Panc1 (cell line): ENCODE measurements at regions not wholly inside any gene's neighbourhood (a gene's known extent, or its start where the extent isn't known, plus 50 kb on each side); places are given as distances from the start of the nearest gene placed in this dataset.

ENCODE experiments used
- ATAC-seq: fragments of 200-7000 bp; cut with Tn5 transposase; 2 replicates; pipeline ENCODE4 v1.9.1; 2020; ENCODE audit warnings: mild to moderate bottlenecking, moderate library complexity
- BruUV-seq: library from RNA; stranded (reverse); fragments of 400-500 nt; replicated peaks from 2 replicates; lab custom pipeline; 2021; lab: Mats Ljungman, UMichigan
- CTCF ChIA-PET: fragments of 300-600 bp; sonication (Branson Sonifier 250); formaldehyde crosslinking; loops from one replicate; lab custom pipeline; 2022; ENCODE audit warnings: antibody characterized with exemption; lab: Charles Lee
- POLR2A ChIA-PET: fragments of 300-600 bp; sonication (Branson Sonifier 250); formaldehyde crosslinking; loops from one replicate; lab custom pipeline; 2022; ENCODE audit warnings: antibody characterized with exemption; lab: Charles Lee
- DNase-seq: peaks from one replicate; pipeline ENCODE4 v3.0.0-alpha.2; 2010; ENCODE audit warnings: low read depth, low spot score
- H3K27ac ChIP-seq: 2 replicates; pipeline ENCODE4 v1.5.1; 2011; ENCODE audit warnings: mild to moderate bottlenecking, low read length, inconsistent platforms
- H3K27me3 ChIP-seq: fragments of 200-500 bp; sonication (Bioruptor generic); 2 replicates; pipeline ENCODE4 v1.6.0; 2014; ENCODE audit warnings: low read length, inconsistent platforms; ENCODE audit not compliant: control insufficient read depth, insufficient read depth
- H3K36me3 ChIP-seq: fragments of 200-500 bp; sonication (Bioruptor generic); 2 replicates; pipeline ENCODE4 v1.5.1; 2014; ENCODE audit warnings: inconsistent platforms, mild to moderate bottlenecking, low read length, moderate library complexity; ENCODE audit not compliant: control insufficient read depth, insufficient read depth
- H3K4me1 ChIP-seq: 2 replicates; pipeline ENCODE4 v1.5.1; 2011; ENCODE audit warnings: inconsistent platforms, mild to moderate bottlenecking, low read length, moderate library complexity; ENCODE audit not compliant: control insufficient read depth, insufficient read depth
- H3K4me3 ChIP-seq, 2 experiments: 2 replicates each; pipeline ENCODE4 v1.5.1; 2011 to 2012; ENCODE audit warnings: low read depth in 2 of 2, low read length in 2 of 2, mild to moderate bottlenecking in 2 of 2, inconsistent platforms in 1 of 2, moderate library complexity in 1 of 2
- H3K9me3 ChIP-seq: fragments of 200-500 bp; sonication (Bioruptor generic); 2 replicates; pipeline ENCODE4 v1.5.1; 2014; ENCODE audit warnings: low read depth, mild to moderate bottlenecking, inconsistent platforms, low read length, moderate library complexity; ENCODE audit not compliant: control insufficient read depth, insufficient read depth
- CTCF ChIP-seq: fragments of 450-650 bp; IDR thresholded peaks from 2 replicates; pipeline ENCODE4 v1.5.1; 2017; ENCODE audit warnings: mild to moderate bottlenecking
- POLR2AphosphoS5 ChIP-seq: IDR thresholded peaks from 2 replicates; pipeline ENCODE4 v1.6.1; 2012; ENCODE audit warnings: mild to moderate bottlenecking, low read depth, low read length, moderate library complexity
- SIN3A ChIP-seq: IDR thresholded peaks from 2 replicates; pipeline ENCODE4 v1.6.1; 2012; ENCODE audit warnings: low read depth, mild to moderate bottlenecking, low read length, moderate library complexity, borderline replicate concordance; ENCODE audit not compliant: insufficient read depth
- TCF7L2 ChIP-seq: IDR thresholded peaks from 2 replicates; pipeline ENCODE4 v1.6.1; 2011; ENCODE audit warnings: mild to moderate bottlenecking, low read depth, low read length, inconsistent platforms
- in situ Hi-C: cut with HindIII; loops from 2 replicates; pipeline ENCODE4 v1.10.0; 2016; ENCODE audit warnings: low sequenced_read_pairs, low pct_unique_long_range_greater_than_20kb
- intact Hi-C: fragments of 100-400 bp; cut with micrococcal nuclease; formaldehyde crosslinking; loops from one replicate; pipeline ENCODE4 v1.10.0; 2022; ENCODE audit not compliant: unreplicated experiment
- TF ChIP-seq, protein P1 (sequence below), 2 experiments: IDR thresholded peaks; 2 replicates each; pipeline ENCODE4 v1.6.1; 2011 to 2012; ENCODE audit warnings: low read depth in 2 of 2, control low read depth in 1 of 2, low read length in 1 of 2, mild to moderate bottlenecking in 1 of 2, moderate library complexity in 1 of 2; ENCODE audit not compliant: insufficient read depth in 1 of 2

DNA sequence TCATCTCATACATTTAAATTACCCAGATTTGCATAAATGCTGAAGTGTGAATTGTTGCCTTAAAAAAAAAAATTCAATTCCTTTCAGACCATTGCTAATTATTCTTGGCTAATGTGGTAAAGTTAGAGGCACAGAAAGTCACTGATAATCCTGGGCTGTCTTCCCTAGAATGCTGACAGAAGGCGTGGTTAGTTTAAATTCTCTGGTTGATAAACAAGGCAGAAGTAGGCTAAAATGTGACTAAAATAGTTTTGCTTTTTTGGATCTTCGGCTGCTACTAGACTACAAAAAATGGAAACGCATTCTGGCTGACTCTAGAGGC, 193.7 kb downstream of the OTOL1 start:
- TF ChIP-seq SIN3A (no peak), CTCF (no peak), POLR2AphosphoS5 (no peak), TCF7L2 (no peak)
- TF ChIP-seq, protein P1, sequence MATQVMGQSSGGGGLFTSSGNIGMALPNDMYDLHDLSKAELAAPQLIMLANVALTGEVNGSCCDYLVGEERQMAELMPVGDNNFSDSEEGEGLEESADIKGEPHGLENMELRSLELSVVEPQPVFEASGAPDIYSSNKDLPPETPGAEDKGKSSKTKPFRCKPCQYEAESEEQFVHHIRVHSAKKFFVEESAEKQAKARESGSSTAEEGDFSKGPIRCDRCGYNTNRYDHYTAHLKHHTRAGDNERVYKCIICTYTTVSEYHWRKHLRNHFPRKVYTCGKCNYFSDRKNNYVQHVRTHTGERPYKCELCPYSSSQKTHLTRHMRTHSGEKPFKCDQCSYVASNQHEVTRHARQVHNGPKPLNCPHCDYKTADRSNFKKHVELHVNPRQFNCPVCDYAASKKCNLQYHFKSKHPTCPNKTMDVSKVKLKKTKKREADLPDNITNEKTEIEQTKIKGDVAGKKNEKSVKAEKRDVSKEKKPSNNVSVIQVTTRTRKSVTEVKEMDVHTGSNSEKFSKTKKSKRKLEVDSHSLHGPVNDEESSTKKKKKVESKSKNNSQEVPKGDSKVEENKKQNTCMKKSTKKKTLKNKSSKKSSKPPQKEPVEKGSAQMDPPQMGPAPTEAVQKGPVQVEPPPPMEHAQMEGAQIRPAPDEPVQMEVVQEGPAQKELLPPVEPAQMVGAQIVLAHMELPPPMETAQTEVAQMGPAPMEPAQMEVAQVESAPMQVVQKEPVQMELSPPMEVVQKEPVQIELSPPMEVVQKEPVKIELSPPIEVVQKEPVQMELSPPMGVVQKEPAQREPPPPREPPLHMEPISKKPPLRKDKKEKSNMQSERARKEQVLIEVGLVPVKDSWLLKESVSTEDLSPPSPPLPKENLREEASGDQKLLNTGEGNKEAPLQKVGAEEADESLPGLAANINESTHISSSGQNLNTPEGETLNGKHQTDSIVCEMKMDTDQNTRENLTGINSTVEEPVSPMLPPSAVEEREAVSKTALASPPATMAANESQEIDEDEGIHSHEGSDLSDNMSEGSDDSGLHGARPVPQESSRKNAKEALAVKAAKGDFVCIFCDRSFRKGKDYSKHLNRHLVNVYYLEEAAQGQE (IDR thresholded peaks at IDR 0.05; ENCODE audit: insufficient read depth in 1 of 2, low read depth in 2 of 2, low read length in 1 of 2), result no peak
- in situ Hi-C loops, result no loop called here
- ATAC-seq (no peak), DNase-seq (no peak)
- ChIA-PET POLR2A (no interaction called here), CTCF (no interaction called here)
- Histone ChIP-seq H3K4me3 (no peak overlapping the region), H3K9me3 (no peaks in the 10 kb centered on the region), H3K36me3 (no peaks in the 10 kb centered on the region), H3K27ac (no peak overlapping the region), H3K27me3 (no peaks in the 10 kb centered on the region), H3K4me1 (no peaks in the 10 kb centered on the region)
- intact Hi-C loops, result no loop called here
- BruUV-seq, result no TSS peak

DNA sequence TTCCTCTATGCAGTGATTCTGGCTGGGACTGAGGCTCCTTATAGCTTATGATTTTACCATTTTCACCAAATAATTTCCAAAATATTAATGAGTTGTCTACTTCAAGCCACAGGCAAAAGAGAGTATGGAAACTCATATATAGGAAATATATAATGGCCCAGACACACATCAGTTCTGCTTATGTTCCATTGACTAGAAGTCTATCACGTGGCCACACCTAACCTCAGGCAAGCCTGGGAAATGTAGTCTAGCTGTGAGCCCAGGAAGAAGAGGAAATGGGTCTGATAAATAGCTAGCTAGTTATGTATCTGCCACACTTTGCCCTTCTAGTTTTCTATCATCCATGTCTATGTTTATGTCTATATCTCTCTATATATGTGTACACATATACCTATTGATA, 195.1 kb downstream of the OTOL1 start:
- in situ Hi-C loops (no loop called here), intact Hi-C loops (no loop called here)
- no TSS peak for BruUV-seq
- Histone ChIP-seq H3K9me3 (no peaks in the 10 kb centered on the region), H3K36me3 (no peaks in the 10 kb centered on the region), H3K27me3 (no peaks in the 10 kb centered on the region), H3K4me1 (no peaks in the 10 kb centered on the region), H3K27ac (no peak overlapping the region), H3K4me3 (no peak overlapping the region)
- POLR2A ChIA-PET, result no interaction called here
- ATAC-seq (no peak), DNase-seq (no peak)
- TF ChIP-seq CTCF (no peak), POLR2AphosphoS5 (no peak), SIN3A (no peak), TCF7L2 (no peak)
- TF ChIP-seq, protein P1 (IDR thresholded peaks at IDR 0.05; ENCODE audit: insufficient read depth in 1 of 2, low read depth in 2 of 2, low read length in 1 of 2), result no peak
- CTCF ChIA-PET, result no interaction called here
